K562 (cell line): ENCODE measurements at regions not wholly inside any gene's neighbourhood (a gene's known extent, or its start where the extent isn't known, plus 50 kb on each side); places are given as distances from the start of the nearest gene placed in this dataset.

Experiments used
- BHLHE40 ChIP-seq: IDR thresholded peaks from 2 replicates; pipeline ENCODE4 v1.6.1; 2011; ENCODE audit warnings: low read length, improper control_type of control experiment
- NFIX ChIP-seq: fragments of 250-450 bp; sonication (Bioruptor Pico); IDR thresholded peaks from 2 replicates; pipeline ENCODE4 v1.4.0; 2020; ENCODE audit warnings: low read depth, mild to moderate bottlenecking, moderate library complexity
- NRF1 ChIP-seq, 2 experiments: fragments of 450-650 bp; IDR thresholded peaks in 1 of 2; conservative IDR thresholded peaks in 1 of 2; 2 replicates each; pipeline ENCODE4 v1.6.1; 2014; ENCODE audit warnings: mild to moderate bottlenecking in 2 of 2
- POLR2AphosphoS5 ChIP-seq: IDR thresholded peaks from 2 replicates; pipeline ENCODE4 v1.6.1; 2011; ENCODE audit warnings: mild to moderate bottlenecking, low read depth, low read length, moderate library complexity; ENCODE audit not compliant: control insufficient read depth, insufficient read depth
- STAT5A ChIP-seq: IDR thresholded peaks from 2 replicates; pipeline ENCODE4 v1.6.1; 2012; ENCODE audit warnings: low read length, inconsistent platforms, borderline replicate concordance
- STAT5B ChIP-seq: fragments of 250-450 bp; sonication (Bioruptor Pico); IDR thresholded peaks from 2 replicates; pipeline ENCODE4 v1.8.0; 2021; ENCODE audit warnings: mild to moderate bottlenecking, inconsistent platforms
- ZNF134 ChIP-seq: fragments of 250-450 bp; sonication (Bioruptor Pico); conservative IDR thresholded peaks from 2 replicates; pipeline ENCODE4 v1.4.0; 2020
- ZNF263 ChIP-seq: sonication (generic); formaldehyde crosslinking; IDR thresholded peaks from 2 replicates; pipeline ENCODE4 v1.8.0; 2022; ENCODE audit warnings: mild to moderate bottlenecking, missing genetic modification reagents, borderline replicate concordance
- ZNF274 ChIP-seq: IDR thresholded peaks from 2 replicates; pipeline ENCODE4 v1.6.1; 2011; ENCODE audit warnings: low read depth, mild to moderate bottlenecking, low read length, moderate library complexity, borderline replicate concordance
- ZNF830 ChIP-seq: fragments of 250-450 bp; sonication (Bioruptor Pico); IDR thresholded peaks from 2 replicates; pipeline ENCODE4 v1.5.0; 2021; ENCODE audit warnings: mild to moderate bottlenecking
- TF ChIP-seq, protein P1 (sequence below): fragments of 250-450 bp; sonication (Bioruptor Pico); IDR thresholded peaks from 2 replicates; pipeline ENCODE4 v1.8.0; 2021; ENCODE audit warnings: moderate library complexity, mild to moderate bottlenecking, inconsistent platforms
- TF ChIP-seq, protein P2 (sequence below): fragments of 200-800 bp; sonication (Bioruptor generic); IDR thresholded peaks from 2 replicates; pipeline ENCODE4 v1.6.1; 2017; ENCODE audit warnings: missing genetic modification characterization, missing compliant biosample characterization
- TF ChIP-seq, protein P3 (sequence below): sonication (generic); formaldehyde crosslinking; IDR thresholded peaks from 2 replicates; pipeline ENCODE4 v1.8.1; 2023; ENCODE audit warnings: mild to moderate bottlenecking, missing genetic modification reagents
- TF ChIP-seq, protein P4 (sequence below): fragments of 250-450 bp; sonication (Bioruptor Pico); IDR thresholded peaks from 2 replicates; pipeline ENCODE4 v1.4.0; 2020; ENCODE audit warnings: mild to moderate bottlenecking, moderate library complexity

DNA sequence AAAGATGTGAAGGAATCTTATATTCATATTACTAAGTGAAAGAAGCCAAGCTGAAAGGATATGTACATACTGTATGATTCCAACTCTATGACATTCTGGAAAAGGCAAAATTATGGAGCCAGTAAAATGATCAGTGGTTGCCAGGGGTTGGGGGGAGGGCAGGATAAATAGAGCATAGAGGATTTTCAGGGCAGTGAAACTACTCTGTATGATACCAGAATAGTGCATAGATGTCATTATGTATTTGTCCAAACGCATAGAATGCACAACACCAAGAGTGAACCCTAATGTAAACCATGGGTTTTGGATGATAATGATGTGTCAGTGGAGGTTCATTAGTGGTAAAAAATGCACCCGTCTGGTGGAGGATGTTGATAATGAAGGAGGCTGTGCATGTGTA, 71.0 kb upstream of the ZNF423 start (continued):
- TF ChIP-seq, protein P1, sequence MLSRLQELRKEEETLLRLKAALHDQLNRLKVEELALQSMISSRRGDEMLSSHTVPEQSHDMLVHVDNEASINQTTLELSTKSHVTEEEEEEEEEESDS, result no peak
- TF ChIP-seq NFIX (CRISPR knock-in tag), result no peak
- TF ChIP-seq ZNF274, result no peak
- TF ChIP-seq, protein P2, sequence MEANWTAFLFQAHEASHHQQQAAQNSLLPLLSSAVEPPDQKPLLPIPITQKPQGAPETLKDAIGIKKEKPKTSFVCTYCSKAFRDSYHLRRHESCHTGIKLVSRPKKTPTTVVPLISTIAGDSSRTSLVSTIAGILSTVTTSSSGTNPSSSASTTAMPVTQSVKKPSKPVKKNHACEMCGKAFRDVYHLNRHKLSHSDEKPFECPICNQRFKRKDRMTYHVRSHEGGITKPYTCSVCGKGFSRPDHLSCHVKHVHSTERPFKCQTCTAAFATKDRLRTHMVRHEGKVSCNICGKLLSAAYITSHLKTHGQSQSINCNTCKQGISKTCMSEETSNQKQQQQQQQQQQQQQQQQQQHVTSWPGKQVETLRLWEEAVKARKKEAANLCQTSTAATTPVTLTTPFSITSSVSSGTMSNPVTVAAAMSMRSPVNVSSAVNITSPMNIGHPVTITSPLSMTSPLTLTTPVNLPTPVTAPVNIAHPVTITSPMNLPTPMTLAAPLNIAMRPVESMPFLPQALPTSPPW (CRISPR knock-in tag), result no peak
- TF ChIP-seq, protein P3, sequence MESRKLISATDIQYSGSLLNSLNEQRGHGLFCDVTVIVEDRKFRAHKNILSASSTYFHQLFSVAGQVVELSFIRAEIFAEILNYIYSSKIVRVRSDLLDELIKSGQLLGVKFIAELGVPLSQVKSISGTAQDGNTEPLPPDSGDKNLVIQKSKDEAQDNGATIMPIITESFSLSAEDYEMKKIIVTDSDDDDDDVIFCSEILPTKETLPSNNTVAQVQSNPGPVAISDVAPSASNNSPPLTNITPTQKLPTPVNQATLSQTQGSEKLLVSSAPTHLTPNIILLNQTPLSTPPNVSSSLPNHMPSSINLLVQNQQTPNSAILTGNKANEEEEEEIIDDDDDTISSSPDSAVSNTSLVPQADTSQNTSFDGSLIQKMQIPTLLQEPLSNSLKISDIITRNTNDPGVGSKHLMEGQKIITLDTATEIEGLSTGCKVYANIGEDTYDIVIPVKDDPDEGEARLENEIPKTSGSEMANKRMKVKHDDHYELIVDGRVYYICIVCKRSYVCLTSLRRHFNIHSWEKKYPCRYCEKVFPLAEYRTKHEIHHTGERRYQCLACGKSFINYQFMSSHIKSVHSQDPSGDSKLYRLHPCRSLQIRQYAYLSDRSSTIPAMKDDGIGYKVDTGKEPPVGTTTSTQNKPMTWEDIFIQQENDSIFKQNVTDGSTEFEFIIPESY (CRISPR knock-in tag), result no peak
- TF ChIP-seq STAT5A, result no peak
- no peak for TF ChIP-seq STAT5B (CRISPR knock-in tag)
- no peak for TF ChIP-seq POLR2AphosphoS5
- TF ChIP-seq ZNF830 (CRISPR knock-in tag), result no peak
- no peak for TF ChIP-seq NRF1 (conservative IDR thresholded peaks at IDR 0.05 in 1 of 2, IDR thresholded peaks at IDR 0.05 in 1 of 2)
- TF ChIP-seq, protein P4, sequence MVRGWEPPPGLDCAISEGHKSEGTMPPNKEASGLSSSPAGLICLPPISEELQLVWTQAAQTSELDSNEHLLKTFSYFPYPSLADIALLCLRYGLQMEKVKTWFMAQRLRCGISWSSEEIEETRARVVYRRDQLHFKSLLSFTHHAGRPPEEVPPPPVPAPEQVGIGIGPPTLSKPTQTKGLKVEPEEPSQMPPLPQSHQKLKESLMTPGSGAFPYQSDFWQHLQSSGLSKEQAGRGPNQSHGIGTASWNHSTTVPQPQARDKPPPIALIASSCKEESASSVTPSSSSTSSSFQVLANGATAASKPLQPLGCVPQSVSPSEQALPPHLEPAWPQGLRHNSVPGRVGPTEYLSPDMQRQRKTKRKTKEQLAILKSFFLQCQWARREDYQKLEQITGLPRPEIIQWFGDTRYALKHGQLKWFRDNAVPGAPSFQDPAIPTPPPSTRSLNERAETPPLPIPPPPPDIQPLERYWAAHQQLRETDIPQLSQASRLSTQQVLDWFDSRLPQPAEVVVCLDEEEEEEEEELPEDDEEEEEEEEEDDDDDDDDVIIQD (CRISPR knock-in tag), result no peak
- TF ChIP-seq BHLHE40, result no peak
- TF ChIP-seq ZNF134 (CRISPR knock-in tag), result no peak
- no peak for TF ChIP-seq ZNF263 (CRISPR knock-in tag)
